ENCODE measurements at regions not wholly inside any gene's neighbourhood (a gene's known extent, or its start where the extent isn't known, plus 50 kb on each side); places are given as distances from the start of the nearest gene placed in this dataset.

DNA sequence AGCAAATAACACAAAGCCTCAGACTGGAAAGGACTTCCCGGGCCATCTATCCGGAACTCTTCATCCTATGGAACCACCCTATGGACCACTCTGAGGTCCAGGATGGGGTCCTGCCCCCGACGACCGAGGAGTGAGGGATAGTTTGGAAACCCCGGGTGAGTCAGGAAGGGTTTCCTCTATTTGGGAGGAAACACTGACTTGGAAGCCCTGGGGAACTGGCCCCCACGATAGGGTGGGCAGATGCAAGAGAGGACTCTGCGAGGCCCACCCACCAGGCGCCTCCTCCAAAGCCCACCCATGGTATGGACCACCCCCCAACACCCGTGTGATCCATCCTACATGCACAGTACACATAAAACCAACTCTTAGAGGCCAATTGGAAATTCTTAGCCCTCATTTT is 69.4 kb downstream of the CPN2 start:
- DNase-seq: no peak

DNA sequence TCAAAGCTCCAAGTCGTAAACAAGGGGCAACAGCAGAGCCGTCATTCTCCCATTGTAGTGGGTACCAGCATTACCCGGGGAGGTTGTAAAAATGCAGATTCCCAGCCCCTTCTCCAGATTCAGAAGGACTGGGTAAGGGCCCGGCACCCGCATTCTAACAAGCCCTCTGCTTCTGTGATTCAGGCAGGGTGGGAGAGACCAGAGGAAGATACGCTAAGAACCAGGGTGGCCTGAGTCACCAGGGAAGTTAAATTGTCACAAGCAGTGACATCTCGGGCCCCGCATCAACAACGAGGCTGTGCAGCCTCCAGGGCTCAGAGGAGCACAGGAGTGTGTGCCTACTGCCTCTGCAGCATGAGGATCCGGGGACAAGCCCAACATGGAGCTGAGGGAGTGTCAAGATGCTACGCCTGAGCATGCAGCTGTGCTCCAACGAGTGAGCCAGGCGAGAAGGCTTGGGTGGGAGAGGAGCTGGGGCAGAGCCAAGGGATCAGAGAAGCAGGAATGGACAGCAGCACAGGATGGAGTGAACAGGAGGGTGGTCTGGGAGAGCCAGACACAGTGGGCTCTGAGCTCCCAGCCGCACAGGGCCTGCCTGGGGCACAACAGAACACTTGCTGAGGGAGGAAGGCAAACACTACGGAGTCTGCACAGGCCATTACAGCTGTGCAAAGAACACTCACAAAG is 68.5 kb downstream of the CPN2 start:
- DNase-seq: no peak

DNA sequence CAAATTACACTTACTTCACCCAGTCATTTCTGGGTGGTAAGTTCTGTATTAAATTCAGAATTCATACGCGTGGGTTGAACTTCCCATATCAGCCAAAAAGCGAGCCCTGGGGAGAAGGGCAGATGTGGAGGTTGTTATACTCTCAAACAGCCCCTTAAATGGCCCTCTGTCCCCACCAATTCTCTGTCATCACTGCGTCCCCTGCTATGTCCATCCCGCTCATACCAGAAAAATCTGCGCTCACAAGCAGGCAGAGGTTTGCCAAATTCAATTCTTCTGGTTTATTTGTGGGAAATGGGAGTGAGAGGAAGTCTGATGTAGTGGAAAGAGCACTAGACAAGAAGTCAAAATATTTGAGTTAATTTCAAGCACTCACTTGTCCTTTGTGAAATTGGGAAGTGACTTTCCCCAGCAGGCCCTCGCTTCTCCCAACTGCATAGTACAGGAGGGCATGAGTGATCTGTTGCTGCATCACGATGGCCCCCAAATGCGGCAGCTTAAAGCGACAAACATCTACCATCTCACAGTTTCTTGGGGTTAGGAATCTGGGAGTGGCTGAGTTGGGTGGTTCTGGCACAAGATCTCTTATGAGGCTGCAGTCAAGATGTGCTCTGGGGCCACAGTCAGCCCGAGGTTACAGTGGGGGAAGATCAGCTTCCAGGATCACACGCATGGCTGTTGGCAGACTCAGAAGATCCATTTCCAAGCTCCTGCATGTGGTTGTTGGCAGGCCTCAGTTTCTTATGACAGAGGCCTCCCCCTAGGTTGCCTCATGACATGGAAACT is 67.7 kb downstream of the CPN2 start:
- DNase-seq: no peak

DNA sequence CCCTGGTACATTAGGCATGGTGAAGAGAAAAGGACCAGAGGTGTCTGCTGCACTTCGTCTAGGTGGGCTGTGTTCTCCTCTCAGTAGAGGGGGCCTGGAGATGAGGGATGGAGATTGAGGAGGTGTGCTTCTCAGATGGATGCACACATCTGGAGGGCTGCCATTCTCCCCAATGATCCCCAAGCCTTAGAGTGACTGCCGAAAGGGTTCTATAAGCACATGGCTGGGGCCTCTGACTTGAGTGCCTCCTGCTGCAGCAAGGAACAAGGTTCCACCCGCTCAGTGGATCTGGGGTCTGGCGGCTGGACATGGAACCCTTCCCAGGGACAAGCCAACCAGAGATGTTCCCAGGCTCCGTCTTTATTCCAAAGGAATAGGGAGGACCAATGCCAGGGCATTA is 66.8 kb downstream of the CPN2 start:
- no peak for DNase-seq

DNA sequence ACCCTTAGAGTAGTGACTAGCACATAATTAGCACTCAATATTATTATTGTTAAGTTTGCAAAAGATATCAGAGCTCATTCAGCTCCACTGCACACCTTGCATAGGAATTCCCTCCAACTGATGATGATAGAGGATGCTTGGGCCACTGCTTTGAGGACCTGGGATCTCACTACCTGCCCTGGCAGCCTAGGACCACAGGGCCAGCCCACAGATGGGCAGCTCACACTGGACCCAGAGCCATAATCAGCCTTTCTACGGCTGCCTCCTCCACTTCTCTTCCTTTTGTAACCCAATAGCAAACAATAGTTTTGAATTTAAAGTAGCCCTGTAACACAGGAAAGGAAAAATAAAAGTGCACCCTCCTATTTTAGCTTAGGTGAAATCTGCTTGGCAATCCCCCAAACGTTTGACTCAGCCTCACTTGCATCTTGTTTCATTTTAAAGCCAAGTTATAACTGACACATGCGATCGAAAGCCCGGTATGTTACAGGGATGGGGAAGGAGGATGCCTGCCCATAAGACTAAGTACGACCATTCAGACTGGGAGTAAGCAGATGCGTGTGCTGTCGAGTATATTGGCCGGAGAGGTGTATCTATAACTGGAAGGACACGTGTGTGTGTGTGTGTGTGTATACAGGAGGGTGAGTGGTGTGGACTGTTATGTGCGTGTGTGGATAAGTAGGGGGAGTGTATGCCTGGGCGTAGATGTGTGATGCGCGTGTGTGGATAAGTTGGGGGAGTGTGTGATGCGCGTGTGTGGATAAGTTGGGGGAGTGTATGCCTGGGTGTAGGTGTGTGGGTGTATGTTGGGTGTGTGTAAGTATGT is 65.9 kb downstream of the CPN2 start:
- no peak for DNase-seq

DNA sequence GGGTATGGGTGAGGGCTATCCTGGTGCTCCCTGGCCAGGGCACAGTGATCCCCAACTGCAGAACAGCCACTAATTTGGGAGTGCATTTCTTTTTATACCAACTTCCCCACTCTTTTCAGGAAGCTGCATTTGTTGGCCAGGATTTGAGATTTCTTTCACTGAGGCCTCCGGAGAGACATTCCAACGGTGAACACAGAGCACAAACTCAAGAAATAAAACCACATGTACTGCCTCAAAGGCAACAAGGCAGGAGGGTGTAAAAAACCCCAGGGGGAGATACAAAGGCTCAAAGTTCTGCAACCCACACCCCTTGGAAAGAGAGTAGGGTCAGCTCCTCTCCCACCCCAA is 65.3 kb downstream of the CPN2 start:
- DNase-seq: no peak

DNA sequence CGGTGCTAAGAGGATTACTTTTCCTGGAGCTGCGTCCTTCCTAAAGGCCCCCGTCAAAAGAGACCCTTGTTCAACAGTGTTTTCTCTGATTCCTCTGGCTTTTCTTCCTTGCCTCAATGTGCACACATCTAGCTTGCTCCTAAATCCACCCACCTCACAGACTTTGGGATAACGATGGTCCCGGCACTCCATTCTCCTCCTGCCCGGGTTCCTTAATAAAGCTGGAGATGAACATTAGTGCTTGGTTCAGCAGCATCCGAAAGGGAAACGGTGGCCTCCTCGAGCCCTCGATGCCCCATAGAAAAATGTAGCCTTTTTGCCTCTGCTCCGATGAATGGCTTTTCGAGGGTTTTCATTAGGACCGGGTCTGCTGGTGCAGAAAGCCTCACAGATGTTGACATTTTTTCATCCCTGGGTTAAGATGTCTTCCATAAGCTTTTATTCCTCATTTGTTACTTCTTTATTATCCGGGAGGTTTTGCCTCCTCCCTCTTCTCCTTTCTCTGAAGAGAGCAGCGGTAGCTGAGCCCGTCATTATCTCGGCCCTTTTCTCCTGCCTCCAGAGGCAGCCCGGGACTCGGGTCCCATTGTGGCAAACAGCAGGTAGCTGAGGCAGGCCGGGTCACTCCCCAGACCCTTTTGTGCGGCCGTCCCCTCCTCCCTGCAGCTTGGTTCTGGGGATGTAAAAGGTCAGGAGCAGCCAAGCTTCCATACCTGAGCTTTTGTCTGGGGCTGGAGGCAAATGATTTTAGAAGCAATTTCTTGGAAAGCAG is 64.6 kb downstream of the CPN2 start:
- DNase-seq: no peak

DNA sequence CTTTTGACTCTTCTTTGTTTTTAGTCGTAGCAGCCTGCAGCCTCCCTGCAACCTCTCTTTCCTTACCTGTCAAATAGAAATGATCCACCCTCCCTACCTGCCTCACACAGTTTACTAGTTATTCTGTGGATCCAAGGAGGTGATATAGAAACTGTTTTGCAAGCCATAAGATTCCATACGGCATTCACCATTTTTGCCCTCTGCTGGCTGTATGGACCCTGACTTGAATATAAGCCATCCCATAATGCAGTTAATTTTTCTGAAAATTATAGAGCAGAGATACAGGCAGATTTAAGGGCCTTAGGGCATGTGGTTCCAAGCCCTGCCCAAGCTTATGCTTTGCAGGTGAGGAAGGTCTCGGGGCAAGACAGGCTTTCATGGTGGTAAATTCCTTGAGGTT is 63.8 kb downstream of the CPN2 start:
- DNase-seq: no peak

DNA sequence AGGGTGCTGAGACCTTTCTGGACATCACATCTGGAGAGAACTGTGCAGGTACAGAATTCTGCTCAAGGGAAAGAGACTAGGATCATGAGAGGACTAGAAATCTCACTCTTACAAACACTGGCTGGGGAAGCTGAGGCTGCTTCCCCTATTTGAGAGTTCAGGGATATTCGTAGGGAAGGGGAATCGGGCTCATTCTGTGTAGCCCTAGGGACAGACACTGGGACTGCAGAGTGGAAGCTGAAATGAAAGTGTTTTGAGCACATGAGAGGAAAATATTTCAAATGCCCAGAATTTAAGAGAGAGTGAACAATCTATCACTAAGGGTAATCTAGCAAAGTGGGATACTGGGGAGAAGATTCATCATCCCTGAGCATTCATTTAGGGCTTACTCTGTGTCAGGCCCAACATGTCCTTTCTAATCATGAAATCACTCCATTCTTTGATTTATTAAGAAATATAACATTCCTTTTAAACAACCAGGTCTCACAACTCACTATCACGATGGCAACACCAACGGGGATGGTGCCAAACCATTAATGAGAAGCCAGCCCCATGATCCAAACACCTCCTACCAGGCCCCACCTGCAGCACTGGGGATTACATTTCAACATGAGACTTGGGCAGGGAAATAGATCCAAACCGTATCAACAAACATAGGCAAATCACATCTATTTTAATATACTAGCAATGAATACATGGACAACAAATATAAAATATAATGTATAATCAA is 63.0 kb downstream of the CPN2 start:
- no peak for DNase-seq
